ENCODE measurements at regions not wholly inside any gene's neighbourhood (a gene's known extent, or its start where the extent isn't known, plus 50 kb on each side); places are given as distances from the start of the nearest gene placed in this dataset.

DNA sequence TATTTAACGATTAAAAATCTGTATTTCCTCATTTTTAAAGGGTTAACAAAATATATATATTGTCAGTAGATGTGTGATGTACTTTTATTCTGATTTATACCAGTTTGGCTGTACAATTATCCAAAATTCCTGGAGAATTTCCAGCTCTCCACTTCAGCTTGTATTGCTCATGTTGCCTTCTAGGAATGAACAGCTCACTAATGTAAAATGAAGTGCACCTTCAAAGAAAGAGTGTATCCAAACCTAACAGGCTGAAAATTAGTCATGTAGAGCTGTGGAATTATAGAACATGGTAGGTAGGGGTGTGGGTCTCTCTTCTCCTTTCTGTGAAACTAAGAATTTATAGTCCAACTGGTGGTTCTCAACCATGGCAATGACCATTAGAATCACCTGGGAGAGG is 362.0 kb downstream of the ETNK1 start:
- H3K4me3 ChIP-seq (ENCODE audit: low read depth, low read length) = no peak overlapping the region
- TF ChIP-seq, protein P1, sequence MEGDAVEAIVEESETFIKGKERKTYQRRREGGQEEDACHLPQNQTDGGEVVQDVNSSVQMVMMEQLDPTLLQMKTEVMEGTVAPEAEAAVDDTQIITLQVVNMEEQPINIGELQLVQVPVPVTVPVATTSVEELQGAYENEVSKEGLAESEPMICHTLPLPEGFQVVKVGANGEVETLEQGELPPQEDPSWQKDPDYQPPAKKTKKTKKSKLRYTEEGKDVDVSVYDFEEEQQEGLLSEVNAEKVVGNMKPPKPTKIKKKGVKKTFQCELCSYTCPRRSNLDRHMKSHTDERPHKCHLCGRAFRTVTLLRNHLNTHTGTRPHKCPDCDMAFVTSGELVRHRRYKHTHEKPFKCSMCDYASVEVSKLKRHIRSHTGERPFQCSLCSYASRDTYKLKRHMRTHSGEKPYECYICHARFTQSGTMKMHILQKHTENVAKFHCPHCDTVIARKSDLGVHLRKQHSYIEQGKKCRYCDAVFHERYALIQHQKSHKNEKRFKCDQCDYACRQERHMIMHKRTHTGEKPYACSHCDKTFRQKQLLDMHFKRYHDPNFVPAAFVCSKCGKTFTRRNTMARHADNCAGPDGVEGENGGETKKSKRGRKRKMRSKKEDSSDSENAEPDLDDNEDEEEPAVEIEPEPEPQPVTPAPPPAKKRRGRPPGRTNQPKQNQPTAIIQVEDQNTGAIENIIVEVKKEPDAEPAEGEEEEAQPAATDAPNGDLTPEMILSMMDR (IDR thresholded peaks at IDR 0.05; ENCODE audit: low read depth, low read length, missing control alignments) = no peak
- no peak for DNase-seq (ENCODE audit: low read depth)

DNA sequence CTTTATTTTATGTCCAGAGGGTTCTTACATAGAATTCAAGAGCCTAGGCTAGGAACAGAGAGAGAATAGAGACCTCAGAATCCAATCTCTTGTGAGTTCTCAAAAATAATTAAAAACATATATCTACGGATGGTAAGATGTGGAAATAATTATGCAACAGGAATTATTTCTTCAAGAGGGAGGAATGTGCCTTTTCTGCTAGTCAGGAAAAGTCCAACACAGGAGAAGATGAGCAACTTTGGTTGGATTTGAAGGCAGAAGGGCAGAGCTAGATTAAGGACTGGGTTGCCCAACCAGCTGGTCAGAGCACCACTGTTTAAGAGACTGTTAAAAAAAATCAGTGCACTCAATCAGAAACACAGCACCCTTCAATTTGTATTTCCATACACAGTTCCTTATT is 365.5 kb downstream of the ETNK1 start:
- no peak overlapping the region for H3K4me3 ChIP-seq (ENCODE audit: low read depth, low read length)
- TF ChIP-seq, protein P1 (IDR thresholded peaks at IDR 0.05; ENCODE audit: low read depth, low read length, missing control alignments) = no peak
- DNase-seq (ENCODE audit: low read depth) = no peak

DNA sequence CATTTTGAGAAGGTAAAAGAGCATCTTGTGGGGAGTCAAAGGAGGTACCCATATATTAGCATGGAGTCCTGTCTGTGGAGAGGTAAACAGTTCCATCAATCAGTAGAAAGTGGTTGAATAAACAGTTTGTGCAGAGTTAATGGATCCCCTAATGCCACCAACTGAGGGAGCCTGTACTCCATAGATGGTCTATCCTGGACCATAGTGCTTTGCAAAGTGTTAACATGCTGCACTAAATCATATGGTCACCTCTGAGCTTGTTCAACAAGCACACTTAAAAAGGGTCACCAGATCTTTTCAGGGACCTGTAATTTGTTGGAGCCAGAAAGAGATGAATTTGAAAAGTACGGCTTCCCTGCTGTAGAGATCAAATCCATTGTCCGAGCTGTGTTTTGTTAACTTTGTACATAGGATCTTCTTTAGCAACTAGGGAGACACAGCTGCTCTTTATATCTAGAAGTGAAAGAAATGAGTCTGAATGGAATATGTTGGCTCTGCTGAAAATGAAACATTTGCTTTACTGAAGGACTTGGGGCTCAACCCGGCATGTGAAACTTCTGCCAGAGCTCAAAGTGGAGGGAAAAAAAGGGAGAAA is 366.4 kb downstream of the ETNK1 start:
- no peak overlapping the region for H3K4me3 ChIP-seq (ENCODE audit: low read depth, low read length)
- no peak for DNase-seq (ENCODE audit: low read depth)
- TF ChIP-seq, protein P1 (IDR thresholded peaks at IDR 0.05; ENCODE audit: low read depth, low read length, missing control alignments) = no peak

DNA sequence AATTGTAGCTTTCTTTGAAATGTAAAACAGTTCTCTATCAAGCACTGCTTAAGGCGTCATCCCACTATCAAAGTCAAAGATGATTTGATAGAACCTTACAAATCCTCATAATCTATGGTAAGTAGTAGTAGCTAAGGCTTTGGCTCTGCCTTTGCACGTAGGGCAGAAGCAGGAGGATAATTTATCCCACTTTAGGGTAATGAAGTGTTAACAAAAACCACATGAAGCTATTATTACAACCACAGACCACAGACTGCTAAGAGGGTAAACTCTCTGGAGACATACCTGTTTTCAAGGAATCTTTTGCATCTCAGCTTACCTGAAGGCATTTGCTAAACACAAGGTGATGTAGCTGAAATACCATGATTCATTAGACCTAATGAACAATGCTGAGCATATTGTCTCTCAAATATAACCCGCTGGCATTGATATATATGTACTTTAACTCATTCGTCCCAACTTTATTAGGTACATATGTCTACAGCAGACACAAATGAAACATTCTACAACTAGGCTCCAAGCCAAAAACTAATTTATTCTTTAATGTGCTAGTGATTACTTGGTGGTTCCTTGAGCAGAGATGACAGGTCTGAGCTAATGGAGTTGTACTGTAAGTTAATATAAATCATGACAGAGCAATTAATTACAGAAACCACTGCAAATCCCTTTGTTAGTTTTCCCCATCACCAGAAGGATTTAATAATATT is 368.8 kb downstream of the ETNK1 start:
- TF ChIP-seq, protein P1 (IDR thresholded peaks at IDR 0.05; ENCODE audit: low read depth, low read length, missing control alignments) = no peak
- no peak for DNase-seq (ENCODE audit: low read depth)
- H3K4me3 ChIP-seq (ENCODE audit: low read depth, low read length) = no peak overlapping the region

DNA sequence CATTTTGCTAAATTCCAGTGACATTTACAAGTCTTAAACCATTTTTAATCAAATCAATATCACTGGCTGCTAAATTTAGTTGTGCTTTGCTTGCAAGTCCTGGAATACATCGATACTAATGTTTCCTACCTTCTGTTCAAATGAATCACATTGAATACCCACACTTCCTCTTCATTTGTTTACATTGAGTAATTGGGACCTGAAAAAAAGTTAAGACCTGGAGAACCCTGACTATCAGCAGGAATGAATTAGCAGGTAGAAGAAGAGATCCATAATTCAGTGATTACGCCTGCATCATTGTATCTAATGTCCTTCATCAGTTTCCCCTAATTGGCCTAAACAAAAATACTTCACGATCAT is 369.3 kb downstream of the ETNK1 start:
- no peak overlapping the region for H3K4me3 ChIP-seq (ENCODE audit: low read depth, low read length)
- TF ChIP-seq, protein P1 (IDR thresholded peaks at IDR 0.05; ENCODE audit: low read depth, low read length, missing control alignments) = no peak
- no peak for DNase-seq (ENCODE audit: low read depth)

DNA sequence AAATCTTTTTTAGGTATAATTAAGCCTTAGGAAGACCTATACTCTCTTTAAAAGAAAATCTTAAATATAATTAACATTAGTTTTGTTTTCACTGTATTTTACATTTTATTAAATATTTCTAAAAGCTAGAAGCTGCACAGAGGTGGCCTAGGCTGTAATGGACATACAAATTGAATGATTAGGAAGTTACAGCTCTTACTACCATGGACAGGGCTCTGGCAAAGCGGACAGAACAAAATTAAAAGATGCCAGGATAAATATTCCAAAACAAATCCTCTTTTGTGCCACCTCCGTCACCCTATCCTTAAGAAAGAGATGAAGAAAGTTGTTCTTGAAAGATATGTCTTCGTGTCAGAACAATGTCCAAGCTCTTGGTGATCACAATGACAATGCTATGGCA is 376.5 kb downstream of the ETNK1 start:
- TF ChIP-seq, protein P1 (IDR thresholded peaks at IDR 0.05; ENCODE audit: low read depth, low read length, missing control alignments) = no peak
- no peak for DNase-seq (ENCODE audit: low read depth)
- no peak overlapping the region for H3K4me3 ChIP-seq (ENCODE audit: low read depth, low read length)

DNA sequence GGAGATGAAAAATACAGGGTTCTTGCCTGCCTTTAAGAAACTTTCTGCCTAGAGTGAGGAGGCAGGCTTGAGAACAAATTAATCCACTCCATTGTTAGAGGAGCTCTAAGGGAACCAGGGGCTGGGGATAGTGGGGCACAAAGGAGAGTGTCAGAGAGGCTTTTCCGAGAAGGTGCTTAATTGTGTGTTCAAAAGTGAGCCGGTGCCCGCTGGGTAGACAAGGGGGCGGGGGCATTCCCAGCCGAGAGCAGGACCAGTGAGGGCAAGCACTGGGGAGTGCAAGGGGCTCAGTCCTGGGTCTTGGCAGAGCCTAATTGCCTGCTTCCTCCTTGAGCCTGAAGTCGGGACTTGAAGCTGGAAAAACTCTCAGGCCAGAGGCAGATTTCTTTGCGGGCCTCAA is 377.4 kb downstream of the ETNK1 start:
- no peak for DNase-seq (ENCODE audit: low read depth)
- no peak overlapping the region for H3K4me3 ChIP-seq (ENCODE audit: low read depth, low read length)
- TF ChIP-seq, protein P1 (IDR thresholded peaks at IDR 0.05; ENCODE audit: low read depth, low read length, missing control alignments) = no peak
